CD4-positive, alpha-beta T cell treated with Interleukin-17A for 4 hours (primary cell): ENCODE measurements at regions not wholly inside any gene's neighbourhood (a gene's known extent, or its start where the extent isn't known, plus 50 kb on each side); places are given as distances from the start of the nearest gene placed in this dataset.
"Not testable (repeated sequence)": the region's sequence is repeated elsewhere in the genome, so short reads cannot be mapped to it uniquely, and the experiment has no call there.

Source experiments
- DNase-seq: peaks from one replicate; pipeline ENCODE4 v3.0.0-alpha.2; 2020; ENCODE audit warnings: mixed read lengths

DNA sequence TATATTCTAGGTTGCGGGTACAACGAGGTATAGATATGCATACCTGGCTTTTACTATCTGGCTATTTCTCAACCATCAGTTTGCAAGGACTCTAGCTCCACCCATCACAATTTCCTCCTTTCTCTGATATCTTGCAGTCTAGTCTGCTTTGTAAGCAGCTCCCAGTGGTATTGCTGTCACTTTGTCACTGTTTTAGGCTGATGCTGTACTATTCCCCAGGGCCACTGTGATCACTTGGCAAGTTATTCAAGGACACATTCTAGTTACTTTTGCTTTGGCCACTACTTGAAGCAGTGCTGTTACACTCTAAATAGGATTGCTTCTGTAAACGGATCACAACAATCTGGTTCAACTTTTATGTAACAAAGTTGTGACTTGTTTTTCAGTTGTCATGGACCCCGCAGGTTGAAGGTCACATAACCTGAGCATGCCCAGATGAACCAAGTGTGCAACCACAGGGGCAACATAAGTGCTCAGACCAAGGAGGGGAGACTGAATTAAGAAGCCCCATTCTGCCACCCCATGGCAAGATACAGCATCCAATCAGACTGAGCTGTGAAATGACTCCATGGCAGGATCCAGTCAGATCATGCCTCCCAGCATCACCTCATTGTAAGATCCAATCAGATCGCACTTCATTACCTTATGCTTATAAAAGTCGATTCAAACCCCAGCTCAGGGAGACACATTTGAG is 588.4 kb upstream of the CITED2 start:
- DNase-seq = no peak

DNA sequence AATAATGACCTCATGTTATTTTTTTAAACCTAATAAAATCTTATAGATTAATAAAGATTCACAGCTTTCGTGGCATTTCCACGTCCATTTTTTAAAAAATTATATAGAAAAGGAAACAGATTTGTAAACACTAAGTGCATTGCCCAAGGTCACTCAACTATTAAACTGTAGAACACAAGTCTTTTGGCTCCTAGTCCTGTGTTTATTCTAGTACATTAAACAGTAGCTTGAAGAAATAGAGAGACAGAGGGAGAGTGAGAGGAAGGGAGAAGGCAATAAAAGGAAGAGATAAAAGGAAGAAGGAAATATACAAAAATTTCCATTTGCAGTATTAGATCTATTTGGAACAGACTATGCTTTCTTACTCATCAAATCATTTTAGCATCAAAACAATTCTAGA is 586.7 kb upstream of the CITED2 start:
- DNase-seq = no peak

DNA sequence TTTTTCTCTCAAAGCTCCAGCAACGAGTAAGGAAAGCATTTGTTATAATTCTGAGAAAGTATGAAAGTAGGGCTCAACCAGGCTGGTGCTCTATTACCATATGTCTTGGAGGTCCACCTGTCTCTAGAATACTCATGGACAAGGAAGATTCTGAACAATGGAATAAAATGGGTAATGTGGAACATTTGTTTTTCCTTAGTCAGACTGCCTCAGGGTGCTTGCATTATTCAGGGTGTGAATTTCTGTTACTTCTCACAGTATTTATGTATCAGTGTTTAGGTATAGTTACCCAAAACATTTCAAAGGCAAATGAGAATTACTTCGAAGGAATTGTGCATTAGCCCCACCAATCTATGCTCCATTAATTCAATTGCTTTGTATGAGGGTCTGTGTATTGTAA is 586.2 kb upstream of the CITED2 start:
- no peak for DNase-seq

DNA sequence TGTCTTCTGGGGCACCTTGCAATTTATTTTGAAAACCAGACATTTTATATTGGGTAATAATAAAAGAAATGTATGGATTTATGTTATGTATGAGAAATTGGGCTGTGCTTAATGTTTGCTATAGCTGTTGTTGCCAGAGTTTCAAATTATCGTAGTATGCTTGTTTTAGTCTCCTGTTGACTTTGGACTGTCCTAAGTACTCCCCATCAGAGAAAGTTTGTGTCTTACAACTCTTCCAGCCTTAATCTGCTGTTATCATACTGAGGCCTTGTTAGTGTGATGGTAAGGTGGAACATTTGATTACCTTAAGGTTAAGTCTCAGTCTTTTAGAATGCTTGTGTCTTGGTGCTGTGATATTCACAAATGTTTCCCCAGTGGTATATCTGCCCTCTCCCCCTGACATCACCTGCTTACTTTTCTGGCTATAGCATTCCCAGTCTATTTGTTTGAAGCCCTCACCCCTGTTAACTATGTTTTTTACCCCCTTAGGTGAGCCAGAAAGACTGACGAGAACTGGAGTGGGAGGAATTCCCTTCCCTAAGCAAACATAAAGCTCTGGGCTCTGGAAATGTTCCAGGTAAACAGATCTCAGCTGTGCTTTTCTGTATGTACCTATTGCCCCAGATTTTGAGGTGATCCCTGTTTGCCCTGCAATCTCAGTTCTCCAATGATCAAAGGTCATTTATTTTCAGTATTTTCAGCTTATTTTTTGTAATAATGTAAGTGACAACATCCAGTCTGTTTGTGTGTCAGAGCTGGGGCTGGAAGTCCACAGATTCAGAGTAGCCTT is 581.1 kb upstream of the CITED2 start:
- DNase-seq = no peak

DNA sequence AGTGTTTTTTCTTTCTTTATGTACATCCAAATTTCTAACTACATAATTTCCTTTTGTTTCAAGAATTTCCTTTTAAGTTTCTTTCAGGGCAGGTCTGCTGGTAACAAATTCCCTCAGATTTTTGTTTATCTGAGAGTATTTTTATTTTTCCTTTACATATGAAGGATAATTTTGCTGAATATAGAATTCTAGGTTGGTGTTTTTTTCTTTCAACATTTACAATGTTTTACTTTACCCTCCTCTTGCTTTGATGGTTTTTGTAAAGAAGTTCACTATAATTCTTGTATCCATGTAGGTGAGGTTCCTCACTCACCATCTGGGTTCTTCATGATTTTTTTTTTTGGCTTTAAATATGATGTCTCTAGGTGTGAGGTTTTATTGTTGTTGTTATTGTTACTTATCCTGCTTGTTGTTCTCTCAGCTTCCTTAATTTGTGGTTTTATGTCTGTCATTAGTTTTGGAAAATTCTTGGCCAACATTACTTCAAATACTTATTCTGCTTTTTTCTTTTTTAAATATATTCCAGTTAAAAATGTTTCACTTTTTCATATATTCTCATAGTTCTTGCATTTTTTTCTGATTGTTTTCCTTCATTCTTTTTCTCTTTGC is 580.1 kb upstream of the CITED2 start:
- no peak for DNase-seq

DNA sequence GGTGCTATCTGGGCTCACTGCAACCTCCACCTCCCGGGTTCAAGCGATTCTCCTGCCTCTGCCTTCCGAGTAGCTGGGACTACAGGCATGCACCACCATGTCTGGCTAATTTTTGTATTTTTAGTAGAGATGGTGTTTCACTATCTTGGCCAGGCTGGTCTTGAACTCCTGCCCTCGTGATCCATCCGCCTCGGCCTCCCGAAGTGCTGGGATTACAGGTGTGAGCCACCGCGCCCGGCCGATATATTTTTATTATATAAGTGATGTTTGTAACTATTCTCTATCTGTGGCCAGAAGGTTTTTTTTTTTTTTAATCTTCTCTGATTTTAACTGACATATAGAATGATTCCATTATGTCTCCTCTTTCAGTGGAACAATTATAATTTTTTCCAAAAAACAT is 579.3 kb upstream of the CITED2 start:
- not testable (repeated sequence) for DNase-seq

DNA sequence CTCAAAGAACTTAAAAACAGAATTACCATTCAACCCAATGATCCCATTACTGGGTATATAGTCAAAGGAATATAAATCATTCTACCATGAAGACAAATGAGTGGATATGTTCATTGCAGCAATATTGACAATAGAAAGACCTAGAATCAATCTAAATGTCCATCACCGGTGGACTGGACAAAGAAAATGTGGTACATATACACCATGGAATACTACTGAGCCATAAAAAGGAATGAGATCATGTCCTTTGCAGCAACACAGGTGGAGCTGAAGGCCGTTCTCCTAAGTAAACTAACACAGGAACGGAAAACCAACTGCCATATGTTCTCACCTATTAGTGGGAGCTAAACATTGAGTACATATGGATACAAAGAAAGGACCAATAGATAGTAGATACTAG is 576.7 kb upstream of the CITED2 start:
- no peak for DNase-seq

DNA sequence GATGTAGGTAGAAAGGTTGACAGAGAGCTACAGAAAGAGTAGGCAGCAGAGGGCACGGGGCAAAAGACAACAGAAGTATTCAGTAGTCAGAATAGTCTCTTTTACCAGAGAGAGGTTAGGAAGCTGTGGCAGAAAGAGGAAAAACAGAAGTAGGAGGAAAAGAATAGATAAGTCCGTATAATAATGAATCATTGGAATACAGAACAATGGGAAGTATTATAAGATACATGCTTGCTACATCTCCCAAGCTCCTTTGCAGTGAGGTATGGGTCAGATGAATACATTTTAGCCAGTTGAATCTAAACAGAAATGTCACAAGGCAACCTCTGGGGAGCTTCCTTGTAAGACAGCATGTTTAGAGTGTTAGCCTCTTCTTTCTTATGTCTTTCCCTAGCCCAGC is 570.5 kb upstream of the CITED2 start:
- no peak for DNase-seq

DNA sequence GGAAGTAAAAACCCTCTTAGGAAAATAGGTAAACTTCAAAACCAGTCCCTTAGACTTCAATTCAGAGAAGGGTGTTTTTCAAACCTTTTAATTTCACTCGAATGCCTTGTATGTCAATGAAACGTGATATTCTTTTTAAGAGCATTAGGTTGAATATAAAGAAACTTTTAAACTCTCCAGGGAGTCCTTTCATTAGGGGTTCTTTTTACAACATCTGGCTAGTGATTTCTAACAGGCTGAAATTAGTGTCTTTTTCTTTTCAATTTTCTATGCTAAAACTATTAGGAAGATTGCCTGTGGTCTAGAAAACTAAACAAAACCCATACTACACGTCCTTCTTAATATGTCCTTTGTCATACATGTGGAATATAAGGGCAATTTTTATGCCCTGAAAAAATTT is 569.7 kb upstream of the CITED2 start:
- no peak for DNase-seq

DNA sequence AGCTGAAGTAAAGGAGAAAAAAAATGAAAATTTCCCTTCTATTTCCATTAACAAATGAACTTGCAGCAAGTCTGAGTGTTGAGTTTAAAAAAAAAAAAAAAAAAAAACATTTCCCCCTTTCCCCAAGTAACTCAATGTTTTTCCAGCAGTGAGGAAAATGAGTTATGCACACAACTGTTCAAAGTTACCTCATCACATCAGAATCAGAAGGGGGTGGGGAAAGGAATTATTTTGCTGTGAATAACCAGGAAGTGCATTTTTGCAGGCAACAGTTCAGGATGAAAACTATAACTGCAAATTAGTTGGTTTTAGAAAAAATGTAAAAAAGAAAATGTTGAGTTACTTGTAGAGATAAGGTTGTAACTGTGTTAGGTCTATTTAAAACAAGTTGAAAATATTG is 568.9 kb upstream of the CITED2 start:
- DNase-seq = no peak

DNA sequence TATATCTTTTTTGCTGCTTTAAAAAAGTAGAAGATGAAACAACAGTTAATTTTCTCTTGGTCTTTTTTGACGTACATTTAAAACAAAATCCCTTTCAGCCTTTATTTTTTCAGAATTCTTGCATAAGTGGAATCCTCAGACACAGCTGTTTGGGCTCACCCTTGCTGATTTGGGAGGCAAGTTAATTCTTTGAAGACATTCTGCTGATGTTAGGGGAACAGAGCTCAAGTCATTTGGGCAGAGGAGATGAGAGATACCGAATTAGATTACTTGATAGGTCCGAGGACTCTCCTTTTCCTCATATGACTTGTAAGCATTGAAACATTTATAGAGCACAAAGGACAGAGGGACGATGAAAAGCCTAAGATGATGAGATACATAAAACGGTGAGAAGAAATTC is 567.9 kb upstream of the CITED2 start:
- DNase-seq = no peak

DNA sequence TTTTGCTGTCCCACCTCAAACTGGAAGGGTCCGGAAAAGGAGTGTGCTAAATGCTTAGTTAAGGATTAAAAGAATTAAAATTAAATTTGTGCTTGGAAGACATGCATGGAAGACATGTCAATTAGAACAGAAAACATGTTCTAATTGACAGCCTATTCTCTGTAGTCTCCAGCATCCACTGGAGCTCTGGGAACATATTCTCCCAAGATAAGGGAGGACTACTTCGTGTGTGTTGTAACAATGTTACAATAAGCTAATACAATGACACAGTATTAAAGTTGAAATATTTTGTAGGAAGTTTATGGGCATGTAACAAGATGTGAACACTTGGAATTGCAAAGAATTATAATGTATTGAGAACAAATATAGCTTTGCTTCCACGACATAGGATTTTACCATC is 567.4 kb upstream of the CITED2 start:
- DNase-seq = no peak

DNA sequence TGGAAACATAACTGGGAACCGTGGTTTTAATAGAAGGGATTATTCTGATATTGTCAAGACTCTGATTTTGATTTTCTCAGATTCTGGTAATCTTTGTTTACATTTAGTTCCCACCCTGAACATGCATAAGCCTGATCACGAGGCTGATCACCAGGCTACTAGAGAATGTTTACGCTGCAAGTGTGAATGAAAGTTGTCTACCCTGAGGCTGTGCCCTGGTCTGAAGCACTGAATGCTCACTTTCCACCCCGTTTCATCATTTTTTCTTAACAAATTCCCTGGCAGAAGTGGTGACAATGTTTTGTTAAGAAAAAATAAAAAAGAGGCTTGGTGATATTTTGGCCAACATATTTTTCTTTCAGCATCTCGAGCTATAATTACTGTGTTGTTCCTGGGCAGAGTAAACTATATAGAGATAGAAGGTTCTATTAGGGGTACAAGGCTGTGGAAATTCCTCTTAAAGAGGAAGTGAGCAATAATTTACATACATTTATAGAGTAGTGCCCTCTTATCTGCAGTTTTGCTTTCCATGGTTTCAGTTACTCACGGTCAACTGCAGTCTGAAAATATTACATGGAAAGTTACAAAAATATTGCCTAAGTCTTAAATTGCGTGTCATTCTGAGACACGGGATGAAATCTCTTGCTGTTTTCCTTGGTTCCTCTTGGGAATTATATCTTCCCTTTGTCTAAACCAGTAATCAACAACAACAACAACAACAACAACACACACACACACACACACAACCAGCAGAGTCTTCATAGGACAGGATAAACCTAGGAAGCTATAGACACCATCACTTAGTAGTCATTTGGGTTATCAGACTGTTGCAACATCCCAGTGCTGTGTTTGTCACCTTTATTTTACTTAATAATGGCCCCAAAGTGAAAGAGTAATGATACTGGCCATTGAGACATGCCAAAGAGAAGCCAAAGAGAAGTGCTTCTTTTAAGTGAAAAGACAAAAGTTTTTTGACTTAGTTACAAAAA is 566.6 kb upstream of the CITED2 start:
- no peak for DNase-seq

DNA sequence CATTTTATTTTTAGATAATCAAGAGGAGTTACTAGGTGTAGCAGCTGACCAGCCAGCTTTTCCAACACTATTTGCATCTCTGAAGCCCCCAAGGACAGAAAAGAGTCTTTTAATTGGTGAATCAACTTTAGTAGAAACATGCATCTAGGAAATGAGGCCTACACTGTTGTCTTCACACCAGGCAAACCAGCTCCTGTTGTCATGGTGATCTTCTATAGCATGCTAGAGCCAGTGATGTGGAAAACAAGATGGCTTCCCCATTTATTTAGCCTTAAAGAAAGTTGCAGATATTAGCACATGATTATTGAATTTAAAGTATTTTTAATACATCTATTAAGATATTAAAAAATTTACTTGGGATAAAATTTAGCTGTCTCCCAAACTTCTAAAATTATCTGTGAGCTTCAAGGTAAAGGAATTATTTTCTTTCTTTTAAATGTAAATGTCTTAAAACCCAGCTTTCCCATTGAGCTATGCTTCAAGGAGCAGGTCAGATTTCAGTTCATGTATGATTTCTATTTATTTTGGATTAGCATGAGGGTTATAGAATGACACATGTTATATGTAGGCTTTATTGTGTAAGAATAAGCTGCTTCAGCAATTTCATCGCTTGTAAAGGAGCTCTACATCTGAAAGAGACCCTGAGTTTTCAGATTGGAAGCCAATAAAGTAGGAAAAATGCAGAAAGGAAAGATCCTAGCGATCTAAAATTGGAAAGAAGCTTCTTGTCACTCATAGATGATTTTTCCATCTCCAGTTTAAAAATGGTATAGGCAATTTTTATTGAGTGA is 564.9 kb upstream of the CITED2 start:
- no peak for DNase-seq

DNA sequence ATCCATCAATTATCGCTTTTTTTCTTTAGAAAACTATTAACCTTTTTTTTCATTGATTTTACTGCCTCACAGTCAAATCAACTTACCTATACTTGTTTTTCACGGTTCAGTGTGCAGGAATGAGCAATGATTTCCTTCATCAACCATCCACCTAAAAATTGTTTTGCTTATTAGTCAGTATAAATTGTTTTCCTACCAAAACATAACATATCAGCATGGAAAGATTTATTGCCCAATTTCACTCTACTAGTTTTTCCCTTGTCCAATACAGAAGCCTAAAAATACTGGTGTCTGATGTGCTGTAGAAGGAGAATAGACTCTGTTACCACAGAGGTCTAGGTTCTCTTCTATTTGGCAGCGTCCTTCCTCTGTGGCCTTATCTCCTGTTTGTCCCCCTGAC is 558.2 kb upstream of the CITED2 start:
- no peak for DNase-seq

DNA sequence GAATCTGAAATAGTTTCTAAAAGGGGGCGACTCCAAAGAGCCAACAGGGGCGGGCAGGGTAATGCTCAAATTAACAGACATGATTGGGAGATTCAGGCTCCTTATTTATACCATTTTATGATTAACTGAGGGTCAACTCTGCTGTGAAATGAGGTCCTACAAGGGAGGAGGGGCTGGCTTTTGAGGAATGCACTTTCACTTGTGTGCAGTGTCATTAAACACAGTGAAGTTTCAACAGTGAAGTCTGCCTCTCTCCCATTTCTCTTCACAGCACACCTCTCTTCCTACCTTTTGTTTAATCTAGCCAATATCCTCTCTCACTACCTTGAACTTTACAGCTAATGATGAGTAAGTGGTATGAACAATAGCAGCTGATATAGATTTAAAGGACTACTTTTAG is 557.3 kb upstream of the CITED2 start:
- DNase-seq = no peak

DNA sequence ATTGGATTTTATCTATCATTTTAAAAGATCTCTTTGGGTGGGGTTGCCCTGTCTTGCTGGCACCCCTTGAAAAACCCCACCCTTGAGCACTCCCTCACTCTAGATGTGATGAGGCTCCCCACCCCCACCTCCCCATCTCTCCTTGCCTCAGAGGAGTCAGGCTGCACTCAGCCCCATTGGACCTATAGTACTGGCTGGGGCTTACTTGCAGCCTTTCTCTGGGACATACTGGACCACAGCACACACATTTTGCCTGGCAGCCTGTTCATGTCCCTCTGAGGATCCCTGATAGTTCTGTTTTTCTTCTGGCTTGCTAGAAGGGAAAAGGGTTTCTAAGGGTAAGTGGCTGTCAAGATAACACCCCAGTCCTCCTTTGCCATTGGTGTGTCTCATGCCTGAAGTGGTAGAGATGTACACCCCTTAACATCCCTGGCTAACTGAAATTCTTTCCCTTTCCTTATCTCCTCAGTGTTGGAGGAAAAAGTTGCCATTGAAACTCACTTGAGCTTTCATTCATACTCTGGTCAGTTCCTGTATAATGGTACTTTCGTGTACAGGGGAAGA is 553.4 kb upstream of the CITED2 start:
- no peak for DNase-seq

DNA sequence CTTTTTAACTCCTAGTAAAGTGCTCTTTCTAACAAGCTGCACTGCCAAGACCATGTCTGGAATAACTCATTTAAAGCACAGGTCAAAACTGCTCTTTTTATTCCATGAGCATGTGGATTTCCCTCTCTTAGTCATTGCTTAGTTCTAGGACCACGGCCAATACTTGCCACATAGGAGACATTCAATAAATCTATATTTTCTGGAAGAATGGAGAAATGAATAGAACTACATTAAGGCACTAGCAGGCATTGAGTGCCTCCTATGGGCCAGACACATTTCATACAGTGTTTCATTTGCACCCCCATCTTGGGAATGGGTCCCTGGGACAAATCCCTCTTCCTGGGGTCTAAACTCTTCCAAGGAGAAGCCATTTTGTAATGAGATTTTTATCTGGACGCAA is 552.8 kb upstream of the CITED2 start:
- no peak for DNase-seq

DNA sequence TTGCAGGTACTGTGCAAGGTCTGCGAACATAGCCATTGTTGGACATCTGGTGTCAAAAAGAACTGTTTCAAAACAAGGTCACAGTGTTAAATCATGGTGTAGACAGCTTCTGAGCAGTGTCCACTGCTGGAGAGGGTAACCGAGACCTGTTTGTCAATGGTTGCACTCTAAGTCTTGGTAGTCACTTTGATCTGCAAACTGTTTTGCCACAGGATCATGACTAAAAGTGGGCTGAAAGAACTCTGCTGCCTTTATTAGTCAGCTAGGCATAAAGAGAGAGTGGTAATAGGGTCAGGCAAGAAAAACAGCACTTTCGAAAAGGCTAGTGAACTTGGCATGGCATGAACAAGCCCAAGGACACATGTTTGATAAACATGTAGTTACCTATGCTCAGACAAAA is 552.3 kb upstream of the CITED2 start:
- no peak for DNase-seq

DNA sequence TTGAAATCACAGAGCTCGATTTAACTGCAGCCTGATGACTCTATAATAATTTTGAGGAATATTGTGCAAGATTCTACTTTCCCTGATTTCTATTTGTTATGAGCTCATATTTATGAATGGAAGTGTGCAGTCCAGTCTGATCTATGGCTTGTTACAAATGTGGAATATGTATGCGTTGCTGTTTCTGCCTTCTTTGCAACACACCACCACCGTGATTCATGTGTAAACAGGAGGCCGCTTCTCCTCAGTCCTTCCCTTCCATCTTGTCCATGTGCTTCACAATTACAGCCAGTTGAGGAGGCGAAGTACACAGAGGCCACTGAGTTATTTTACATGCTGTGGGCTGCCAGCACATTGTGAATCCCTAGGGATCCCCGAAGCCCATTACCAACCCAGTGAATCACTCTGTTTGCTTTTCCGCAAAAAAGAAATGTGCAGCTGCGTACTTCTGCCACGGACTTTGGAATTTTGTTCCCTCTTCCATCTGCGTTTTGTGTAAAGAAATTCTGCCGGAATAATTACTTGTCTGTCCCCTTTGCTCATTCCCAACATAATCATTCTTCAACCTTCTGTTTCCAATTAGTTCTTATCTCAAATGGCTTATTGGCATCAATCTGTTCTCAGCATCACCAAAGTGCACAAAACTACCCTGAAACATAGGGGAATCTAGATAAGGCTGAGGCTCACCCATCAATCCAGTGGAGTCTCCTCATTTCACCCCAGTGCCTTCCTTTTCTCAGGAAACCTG is 551.6 kb upstream of the CITED2 start:
- DNase-seq = no peak

DNA sequence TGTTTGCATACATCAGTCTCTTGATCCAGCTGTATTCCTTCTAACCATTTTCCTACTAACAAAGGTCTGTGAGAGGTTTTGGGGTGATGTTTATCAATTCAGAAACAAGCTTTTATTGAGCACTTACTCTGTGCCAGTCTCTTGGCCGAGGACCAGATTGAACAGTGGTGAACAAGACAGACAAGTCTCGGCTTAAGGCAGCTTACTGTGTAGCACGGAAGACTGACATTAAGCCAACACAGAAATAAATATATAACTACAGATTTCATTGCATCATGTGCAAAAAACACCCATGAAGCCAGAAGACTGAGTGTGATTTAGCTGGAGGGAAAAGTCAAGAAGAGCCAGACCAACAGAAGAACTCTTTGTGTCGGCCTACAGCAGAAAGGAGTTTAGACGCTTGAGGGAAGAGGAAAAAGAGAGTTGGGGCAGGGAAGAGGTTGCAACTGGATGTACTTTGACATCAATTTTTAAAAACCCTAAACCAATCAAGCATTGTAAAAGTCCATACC is 549.6 kb upstream of the CITED2 start:
- DNase-seq = no peak
